ENCODE measurements at regions not wholly inside any gene's neighbourhood (a gene's known extent, or its start where the extent isn't known, plus 50 kb on each side); places are given as distances from the start of the nearest gene placed in this dataset.

GRCh38 chr4:154065368-154065767, 276.5 kb upstream of the SFRP2 start:
- TF ChIP-seq FOXK2 (IDR thresholded peaks at IDR 0.05) (no peak), L3MBTL2 (conservative IDR thresholded peaks at IDR 0.05) (no peak), FOXA1 (IDR thresholded peaks at IDR 0.05) (no peak), CTBP1 (IDR thresholded peaks at IDR 0.05; ENCODE audit: borderline replicate concordance) (no peak), FOXM1 (IDR thresholded peaks at IDR 0.05; ENCODE audit: borderline replicate concordance) (no peak), BHLHE40 (IDR thresholded peaks at IDR 0.05; ENCODE audit: borderline replicate concordance) (no peak), LEF1 (IDR thresholded peaks at IDR 0.05; ENCODE audit: borderline replicate concordance) (no peak), SUZ12 (IDR thresholded peaks at IDR 0.05) (no peak), PKNOX1 (IDR thresholded peaks at IDR 0.05) (no peak)
